ENCODE measurements at regions not wholly inside any gene's neighbourhood (a gene's known extent, or its start where the extent isn't known, plus 50 kb on each side); places are given as distances from the start of the nearest gene placed in this dataset.

DNA sequence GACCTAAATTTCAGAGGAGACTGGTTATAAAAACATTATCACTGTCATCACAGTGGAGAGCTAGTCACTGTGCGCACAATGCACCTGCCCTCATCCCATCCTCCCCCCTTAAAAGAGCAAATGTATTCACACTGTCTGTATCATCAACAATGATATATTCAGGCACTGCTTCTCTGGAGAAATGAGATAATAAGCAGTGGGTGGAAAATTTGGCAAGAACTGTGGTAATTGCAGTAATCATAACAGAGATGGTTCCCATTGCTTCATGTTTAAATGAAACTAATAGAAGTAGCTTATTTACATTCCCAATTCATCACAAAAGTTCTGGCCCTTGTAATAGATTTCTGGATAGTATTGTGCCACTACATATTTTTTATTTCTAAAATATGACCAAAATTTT lies 867.4 kb upstream of the ADGRL2 start:
- Histone ChIP-seq H3K27me3 (no peaks in the 10 kb centered on the region), H3K27ac (no peak overlapping the region), H3K4me3 (no peak overlapping the region), H3K9me3 (peaks cover 13 to 26% of the 10 kb centered on the region in 2 donors), H3K4me1 (no peaks in the 10 kb centered on the region), H3K36me3 (no peaks in the 10 kb centered on the region)
- DNase-seq (ENCODE audit: low spot score in 2 of 2) = no peak
- no peak for TF ChIP-seq POLR2AphosphoS5 (IDR thresholded peaks at IDR 0.05)
- TF ChIP-seq, protein P1, sequence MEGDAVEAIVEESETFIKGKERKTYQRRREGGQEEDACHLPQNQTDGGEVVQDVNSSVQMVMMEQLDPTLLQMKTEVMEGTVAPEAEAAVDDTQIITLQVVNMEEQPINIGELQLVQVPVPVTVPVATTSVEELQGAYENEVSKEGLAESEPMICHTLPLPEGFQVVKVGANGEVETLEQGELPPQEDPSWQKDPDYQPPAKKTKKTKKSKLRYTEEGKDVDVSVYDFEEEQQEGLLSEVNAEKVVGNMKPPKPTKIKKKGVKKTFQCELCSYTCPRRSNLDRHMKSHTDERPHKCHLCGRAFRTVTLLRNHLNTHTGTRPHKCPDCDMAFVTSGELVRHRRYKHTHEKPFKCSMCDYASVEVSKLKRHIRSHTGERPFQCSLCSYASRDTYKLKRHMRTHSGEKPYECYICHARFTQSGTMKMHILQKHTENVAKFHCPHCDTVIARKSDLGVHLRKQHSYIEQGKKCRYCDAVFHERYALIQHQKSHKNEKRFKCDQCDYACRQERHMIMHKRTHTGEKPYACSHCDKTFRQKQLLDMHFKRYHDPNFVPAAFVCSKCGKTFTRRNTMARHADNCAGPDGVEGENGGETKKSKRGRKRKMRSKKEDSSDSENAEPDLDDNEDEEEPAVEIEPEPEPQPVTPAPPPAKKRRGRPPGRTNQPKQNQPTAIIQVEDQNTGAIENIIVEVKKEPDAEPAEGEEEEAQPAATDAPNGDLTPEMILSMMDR (IDR thresholded peaks at IDR 0.05) = no peak
- no peak for TF ChIP-seq POLR2A (IDR thresholded peaks at IDR 0.05)
- intact Hi-C loops (cut with DNase I; ENCODE audit: low total_unique reads) = no loop called here

DNA sequence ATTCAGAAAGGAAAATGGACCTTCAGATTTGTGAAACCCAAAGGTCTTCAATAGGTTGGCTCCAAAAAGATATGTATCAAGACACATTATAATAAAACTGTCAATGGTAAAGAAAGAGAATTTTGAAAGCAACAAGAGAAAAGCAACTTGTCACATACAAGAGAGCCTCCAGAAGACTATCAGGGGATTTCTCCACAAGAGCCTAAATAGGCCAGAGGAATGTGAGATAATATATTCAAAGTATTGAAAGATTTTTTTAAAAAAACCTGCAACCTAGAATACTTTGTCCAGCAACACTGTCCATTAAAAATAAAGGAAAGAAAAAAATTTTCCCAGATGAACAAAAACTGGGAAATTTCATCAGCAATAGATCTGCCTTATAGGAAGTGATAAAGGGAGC lies 869.6 kb upstream of the ADGRL2 start:
- H3K4me1 ChIP-seq = no peaks in the 10 kb centered on the region
- intact Hi-C loops (cut with DNase I; ENCODE audit: low total_unique reads) = no loop called here
- H3K27ac ChIP-seq = no peak overlapping the region
- TF ChIP-seq, protein P1 (IDR thresholded peaks at IDR 0.05) = no peak
- TF ChIP-seq POLR2AphosphoS5 (IDR thresholded peaks at IDR 0.05) (no peak), POLR2A (IDR thresholded peaks at IDR 0.05) (no peak)
- H3K36me3 ChIP-seq = no peaks in the 10 kb centered on the region
- no peak overlapping the region for H3K4me3 ChIP-seq
- no peak for DNase-seq (ENCODE audit: low spot score in 2 of 2)
- H3K9me3 ChIP-seq = peaks cover 13 to 26% of the 10 kb centered on the region in 2 donors
- H3K27me3 ChIP-seq = no peaks in the 10 kb centered on the region

DNA sequence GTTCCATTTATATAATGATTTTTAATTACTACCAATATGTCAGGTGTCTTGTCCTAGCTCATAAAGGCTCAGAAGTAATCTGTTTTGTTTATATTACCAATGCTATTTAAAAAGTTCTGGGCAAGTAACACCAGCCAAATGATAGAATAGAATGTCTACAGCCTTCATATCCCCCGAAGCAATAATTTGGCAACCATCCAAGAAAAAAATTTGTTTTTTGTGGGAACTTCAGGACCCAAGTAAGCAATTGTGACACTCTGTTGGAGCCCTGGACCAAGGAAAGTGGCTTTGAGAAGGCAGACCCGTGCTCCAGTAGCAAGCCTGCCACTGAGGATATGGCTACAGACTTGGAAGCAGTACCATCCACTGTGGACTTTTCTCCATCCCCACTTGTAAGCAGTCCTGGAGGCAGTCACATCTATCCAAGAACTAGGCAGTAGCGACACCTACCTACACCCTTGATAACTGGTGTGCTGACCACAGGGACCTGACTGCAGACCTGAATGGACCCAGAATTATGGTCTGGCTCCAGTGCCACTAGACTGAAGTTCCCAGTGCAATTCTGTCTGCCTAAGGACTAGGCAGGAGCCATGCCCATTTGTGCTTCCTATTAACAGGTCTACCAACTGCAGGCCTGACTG lies 870.7 kb upstream of the ADGRL2 start:
- no peak for DNase-seq (ENCODE audit: low spot score in 2 of 2)
- TF ChIP-seq POLR2A (IDR thresholded peaks at IDR 0.05) = no peak
- TF ChIP-seq POLR2AphosphoS5 (IDR thresholded peaks at IDR 0.05) = no peak
- TF ChIP-seq, protein P1 (IDR thresholded peaks at IDR 0.05) = no peak
- no peak overlapping the region for H3K4me3 ChIP-seq
- H3K27me3 ChIP-seq = no peaks in the 10 kb centered on the region
- intact Hi-C loops (cut with DNase I; ENCODE audit: low total_unique reads) = no loop called here
- H3K9me3 ChIP-seq = peaks cover 13 to 26% of the 10 kb centered on the region in 2 donors
- no peak overlapping the region for H3K27ac ChIP-seq
- no peaks in the 10 kb centered on the region for H3K36me3 ChIP-seq
- no peaks in the 10 kb centered on the region for H3K4me1 ChIP-seq

DNA sequence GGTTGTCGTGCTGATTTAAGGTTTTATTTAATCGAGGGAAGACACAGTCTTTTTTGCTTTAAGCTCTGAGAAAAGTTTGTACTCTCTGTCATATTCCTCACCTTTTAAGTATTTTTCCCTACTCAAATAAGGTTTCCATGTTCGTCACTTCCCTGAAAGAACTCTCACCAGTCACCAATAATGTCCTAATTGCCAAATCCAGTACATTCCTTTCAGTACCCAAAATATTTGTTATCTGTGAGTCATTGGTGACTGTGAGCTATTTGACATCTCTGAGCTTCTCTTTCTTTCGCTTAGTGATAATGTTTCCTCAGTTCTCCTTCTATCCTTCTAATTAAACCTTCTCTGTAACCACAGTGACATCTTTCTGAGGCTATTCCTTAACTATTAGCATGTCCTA lies 874.2 kb upstream of the ADGRL2 start:
- no peak for DNase-seq (ENCODE audit: low spot score in 2 of 2)
- intact Hi-C loops (cut with DNase I; ENCODE audit: low total_unique reads) = no loop called here

DNA sequence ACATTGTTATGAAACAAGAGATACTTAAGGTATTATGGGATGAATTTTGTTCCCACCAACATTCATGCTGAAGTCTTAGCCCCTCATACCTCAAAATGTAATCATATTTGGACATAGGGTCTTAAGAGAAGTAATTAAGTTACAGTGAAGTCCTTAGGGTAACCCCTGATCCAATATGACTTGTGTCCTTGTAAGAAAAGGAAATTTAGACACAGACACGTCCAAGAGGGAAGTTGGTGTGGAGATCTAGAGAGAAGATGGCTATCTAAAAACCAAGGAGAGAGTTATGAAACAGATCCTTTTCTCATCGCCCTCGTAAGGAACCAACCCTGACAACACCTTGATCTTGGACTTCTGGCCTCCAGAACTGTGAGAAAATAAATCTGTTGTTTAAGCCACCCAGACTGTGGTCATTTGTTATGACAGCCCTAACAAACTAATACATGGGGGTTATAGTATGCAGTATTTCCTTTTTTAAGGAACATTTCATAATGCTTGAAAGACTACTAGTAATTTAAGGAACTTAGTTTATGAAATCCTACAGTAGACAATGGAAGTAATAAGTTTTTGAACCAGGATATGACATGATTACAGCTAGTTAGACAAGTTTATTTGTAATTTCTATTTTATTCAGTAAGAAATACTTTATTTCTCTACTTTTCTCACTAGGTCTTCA lies 875.5 kb upstream of the ADGRL2 start:
- Histone ChIP-seq H3K36me3 (no peaks in the 10 kb centered on the region), H3K4me3 (no peak overlapping the region), H3K4me1 (no peaks in the 10 kb centered on the region), H3K27me3 (no peaks in the 10 kb centered on the region), H3K27ac (no peak overlapping the region), H3K9me3 (peaks cover 2 to 4% of the 10 kb centered on the region in 2 donors)
- DNase-seq (ENCODE audit: low spot score in 2 of 2) = no peak
- TF ChIP-seq POLR2A (IDR thresholded peaks at IDR 0.05) (no peak), POLR2AphosphoS5 (IDR thresholded peaks at IDR 0.05) (no peak)
- intact Hi-C loops (cut with DNase I; ENCODE audit: low total_unique reads) = no loop called here

More for the DNA sequence above, 874.2 kb upstream of the ADGRL2 start:
- no peaks in the 10 kb centered on the region for H3K36me3 ChIP-seq
- TF ChIP-seq, protein P1 (IDR thresholded peaks at IDR 0.05) = no peak
- TF ChIP-seq POLR2A (IDR thresholded peaks at IDR 0.05) (no peak), POLR2AphosphoS5 (IDR thresholded peaks at IDR 0.05) (no peak)
- no peak overlapping the region for H3K4me3 ChIP-seq
- H3K27ac ChIP-seq = no peak overlapping the region
- H3K27me3 ChIP-seq = no peaks in the 10 kb centered on the region
- no peaks in the 10 kb centered on the region for H3K4me1 ChIP-seq
- peaks cover 12 to 17% of the 10 kb centered on the region in 2 donors for H3K9me3 ChIP-seq

All from breast epithelium (tissue), 4 donors.